NCI-H69 (cell line): ENCODE measurements at regions not wholly inside any gene's neighbourhood (a gene's known extent, or its start where the extent isn't known, plus 50 kb on each side); places are given as distances from the start of the nearest gene placed in this dataset.
"Not testable (repeated sequence)": the region's sequence is repeated elsewhere in the genome, so short reads cannot be mapped to it uniquely, and the experiment has no call there.

Experiments
- DNase-seq: peaks from one replicate; lab custom pipeline; 2025; lab: John Stamatoyannopoulos, UW

GRCh38 chr21:35748678-35749314, 311.5 kb downstream of the SETD4 start:
- DNase-seq: no peak

DNA sequence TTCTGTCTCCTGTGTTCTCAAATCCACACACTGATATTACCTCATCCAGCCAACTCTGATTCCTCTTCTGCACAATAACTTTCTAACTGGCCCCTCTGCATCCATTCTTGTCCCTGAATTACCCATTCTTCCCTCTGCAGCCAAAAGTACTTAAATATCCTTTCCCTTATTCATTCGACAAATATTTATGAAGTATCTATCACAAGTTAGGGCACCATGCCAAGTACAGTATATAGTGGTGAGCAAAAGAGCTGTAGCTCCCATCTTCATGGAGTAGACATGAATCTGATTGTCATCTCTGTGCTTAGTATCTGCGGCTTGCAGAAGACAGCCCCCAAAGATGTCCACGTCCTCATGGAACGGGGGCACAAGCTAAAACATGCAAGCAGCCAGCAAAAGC, 316.8 kb downstream of the SETD4 start:
- DNase-seq: no peak

DNA sequence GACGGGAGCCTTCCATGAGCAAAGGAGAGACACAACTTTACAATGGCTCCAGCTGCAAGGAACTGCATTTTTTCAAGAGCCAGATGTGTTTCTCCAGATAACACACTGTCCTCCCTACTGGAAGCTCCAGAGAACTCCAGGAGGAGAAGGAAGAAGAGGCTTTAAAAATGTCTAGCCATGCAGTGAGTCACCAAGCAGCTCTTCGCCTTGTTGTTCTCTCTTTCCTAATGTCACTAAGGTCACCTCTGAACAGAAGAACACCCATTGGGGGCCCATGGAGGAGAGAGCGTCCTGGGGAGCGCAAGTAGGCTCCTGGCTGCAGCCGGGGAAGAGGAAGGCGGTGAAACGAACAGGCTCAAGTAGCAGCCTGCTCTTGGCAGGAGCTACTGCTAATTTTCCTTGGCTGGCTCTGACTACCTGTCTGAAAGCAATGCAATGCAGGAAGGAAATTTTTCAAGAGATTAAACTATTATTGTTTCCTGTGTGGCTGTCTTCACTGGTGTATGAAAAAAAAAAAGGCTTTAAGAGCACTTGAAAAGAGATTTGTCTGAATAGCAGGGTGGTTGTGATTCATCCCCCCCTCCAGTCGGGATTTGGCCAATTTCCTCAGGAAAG, 321.9 kb downstream of the SETD4 start:
- DNase-seq: no peak

GRCh38 chr21:35737899-35738346, 322.4 kb downstream of the SETD4 start:
- DNase-seq: no peak

DNA sequence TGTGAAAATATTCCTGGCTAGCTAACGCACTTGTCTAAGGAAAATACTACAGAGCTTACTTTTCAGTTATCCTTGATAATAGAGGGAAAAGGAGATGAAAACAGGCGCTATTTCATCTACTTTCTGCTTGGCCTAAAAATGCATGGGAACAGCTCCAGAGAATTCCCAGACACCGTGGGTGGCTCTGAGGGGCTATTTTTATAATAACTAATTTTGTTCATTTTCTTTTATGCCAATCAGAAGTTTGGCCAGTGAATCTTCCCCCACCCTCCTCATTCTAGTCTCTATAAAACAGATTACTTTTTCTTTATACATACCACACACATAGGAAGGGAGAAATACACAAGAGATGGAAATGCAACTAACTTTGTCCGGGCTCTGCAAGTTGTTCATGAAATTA, 322.9 kb downstream of the SETD4 start:
- DNase-seq: no peak

GRCh38 chr21:35732788-35733187, 327.5 kb downstream of the SETD4 start:
- no peak for DNase-seq

DNA sequence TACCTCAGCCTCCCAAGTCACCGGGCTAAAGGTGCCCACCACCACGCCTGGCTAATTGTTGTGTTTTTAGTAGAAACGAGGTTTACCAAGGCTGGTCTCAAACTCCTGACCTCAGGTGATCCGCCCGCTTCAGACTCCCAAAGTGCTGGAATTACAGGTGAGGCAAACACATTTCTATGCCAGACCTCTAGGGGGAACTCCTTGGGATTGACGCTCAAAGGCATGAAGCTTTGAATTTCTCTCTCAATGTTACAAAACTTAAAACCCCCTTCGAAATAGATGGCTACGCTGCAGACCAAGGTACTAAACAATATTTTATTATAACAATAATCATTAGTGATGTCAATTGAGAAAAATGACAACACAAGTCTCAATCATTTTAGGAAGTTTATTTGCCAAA, 330.0 kb downstream of the SETD4 start:
- DNase-seq: no peak

- no peak for DNase-seq
These were observed 332.5 kb downstream of the SETD4 start for GRCh38 chr21:35727830-35728229.

DNA sequence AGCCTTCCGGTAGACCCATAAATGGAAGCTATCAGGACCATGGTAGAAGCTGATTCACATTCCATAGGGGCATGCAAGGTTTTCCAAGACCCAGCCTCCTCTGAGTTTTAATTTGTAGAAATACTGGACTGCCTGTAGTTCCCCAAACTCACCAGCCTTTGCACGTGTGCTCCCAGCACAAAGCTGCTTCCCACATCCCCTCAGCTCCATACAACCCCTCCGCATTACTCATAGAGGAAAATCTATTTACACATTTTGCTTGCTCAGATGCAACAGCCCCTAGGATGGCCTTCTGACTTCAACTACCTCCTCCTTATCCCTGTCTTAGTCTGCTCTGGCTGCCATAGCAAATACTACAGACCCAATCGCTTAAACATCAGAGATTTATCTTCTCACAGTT, 336.2 kb downstream of the SETD4 start:
- DNase-seq: no peak

DNA sequence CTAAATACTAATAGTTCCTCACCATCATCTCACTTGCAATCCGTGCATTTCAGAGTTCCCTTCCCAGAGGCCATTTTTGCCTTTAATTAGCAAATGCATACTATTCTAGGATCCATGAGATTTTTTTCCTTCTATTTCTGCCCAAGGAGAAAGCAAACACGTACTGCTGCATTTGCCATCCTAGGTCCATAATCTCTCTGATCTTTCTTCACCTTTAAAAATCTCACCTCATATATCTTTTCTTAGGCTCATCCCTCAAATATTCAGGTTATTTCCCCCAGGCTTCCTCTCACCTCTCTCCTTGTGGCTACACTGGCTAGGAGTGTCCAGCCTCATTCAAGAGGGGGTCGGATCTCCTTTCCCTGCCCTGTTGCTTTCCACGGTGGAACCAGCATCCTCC, 338.6 kb downstream of the SETD4 start:
- DNase-seq: no peak

DNA sequence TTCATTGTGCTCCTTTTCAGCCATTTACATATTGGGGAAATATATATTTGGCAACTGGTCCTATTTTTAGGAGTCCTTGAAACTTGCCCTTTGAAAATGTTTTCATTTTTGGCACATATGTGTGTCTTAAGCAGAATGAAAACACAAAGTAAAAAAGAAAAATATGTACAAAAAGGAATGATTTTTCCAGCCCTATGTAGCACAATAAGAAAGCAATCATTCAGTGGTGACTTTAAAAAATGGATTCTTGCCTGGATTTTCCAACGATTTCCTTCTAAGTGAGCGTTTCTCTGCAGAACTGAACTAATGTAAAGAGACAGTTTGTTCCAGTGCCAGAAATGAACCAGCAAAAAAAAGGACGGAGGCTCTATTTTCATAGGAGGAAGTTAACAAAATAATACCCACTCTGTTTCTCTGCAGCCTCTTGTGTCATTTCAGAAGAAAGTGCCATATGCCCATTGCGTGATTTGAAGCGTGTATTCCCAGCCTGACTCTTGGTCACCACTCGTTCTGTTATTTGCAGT, 340.1 kb downstream of the SETD4 start:
- DNase-seq: no peak

- DNase-seq: no peak
These were observed 341.2 kb downstream of the SETD4 start for GRCh38 chr21:35719080-35719479.

- no peak for DNase-seq
These were observed 343.3 kb downstream of the SETD4 start for GRCh38 chr21:35716876-35717565.

GRCh38 chr21:35713914-35714313, 346.4 kb downstream of the SETD4 start:
- DNase-seq: no peak

- no peak for DNase-seq
These were observed 348.7 kb downstream of the SETD4 start for GRCh38 chr21:35711661-35712060.

DNA sequence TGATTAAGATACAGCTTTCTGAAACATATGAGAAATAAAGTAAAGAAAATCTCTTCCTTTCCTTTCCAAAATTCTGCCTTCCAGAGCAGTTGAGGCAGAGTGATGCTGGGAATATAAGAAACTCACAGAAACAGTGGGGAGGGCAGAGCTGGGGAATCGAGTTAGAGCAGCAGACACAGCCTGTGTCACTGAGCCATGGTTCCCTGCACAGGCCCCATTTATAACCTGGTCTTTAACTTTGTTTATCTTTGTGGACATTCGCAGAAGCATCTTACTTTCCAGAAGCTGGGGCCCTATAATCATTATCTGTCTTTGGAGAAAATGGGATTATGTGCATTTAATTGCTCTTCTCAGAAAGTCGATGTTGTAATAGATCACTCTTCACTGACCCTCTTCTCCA, 349.1 kb downstream of the SETD4 start:
- DNase-seq: no peak

GRCh38 chr21:35709990-35710389, 350.3 kb downstream of the SETD4 start:
- not testable (repeated sequence) for DNase-seq

GRCh38 chr21:35705888-35706287, 354.4 kb downstream of the SETD4 start:
- no peak for DNase-seq

DNA sequence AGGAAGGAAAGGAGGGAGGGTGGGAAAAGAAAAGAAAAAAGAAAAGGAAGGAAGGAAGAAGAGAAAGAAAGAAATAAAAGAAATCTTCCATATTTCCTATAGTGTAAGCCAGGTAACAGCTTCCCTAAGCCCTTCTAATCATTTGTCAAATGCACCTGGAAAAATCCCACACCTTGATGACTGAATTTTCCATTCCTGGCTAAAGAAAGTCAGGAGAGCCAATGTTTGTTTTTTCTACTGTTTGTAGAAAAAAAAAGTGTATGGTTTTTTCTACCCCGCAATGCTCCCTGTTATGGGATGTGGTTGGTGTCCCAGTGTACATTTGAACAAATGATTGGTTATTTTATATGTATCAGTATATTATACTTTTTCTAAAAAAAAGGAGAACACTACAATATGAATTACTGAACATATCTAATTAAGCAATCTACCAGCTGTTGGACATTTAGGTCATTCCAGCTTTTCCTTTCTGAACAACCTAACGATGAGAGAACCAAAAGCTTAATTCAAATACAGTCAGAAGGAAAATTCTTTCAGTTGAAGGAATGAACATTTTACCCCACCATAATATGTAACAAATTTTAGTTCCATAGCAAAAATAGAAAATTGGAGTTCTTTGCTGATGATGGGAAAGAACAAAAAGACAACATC, 355.0 kb downstream of the SETD4 start:
- DNase-seq: no peak

- DNase-seq: no peak
These were observed 356.6 kb downstream of the SETD4 start for GRCh38 chr21:35703704-35704103.

GRCh38 chr21:35699361-35699760, 361.0 kb downstream of the SETD4 start:
- no peak for DNase-seq

DNA sequence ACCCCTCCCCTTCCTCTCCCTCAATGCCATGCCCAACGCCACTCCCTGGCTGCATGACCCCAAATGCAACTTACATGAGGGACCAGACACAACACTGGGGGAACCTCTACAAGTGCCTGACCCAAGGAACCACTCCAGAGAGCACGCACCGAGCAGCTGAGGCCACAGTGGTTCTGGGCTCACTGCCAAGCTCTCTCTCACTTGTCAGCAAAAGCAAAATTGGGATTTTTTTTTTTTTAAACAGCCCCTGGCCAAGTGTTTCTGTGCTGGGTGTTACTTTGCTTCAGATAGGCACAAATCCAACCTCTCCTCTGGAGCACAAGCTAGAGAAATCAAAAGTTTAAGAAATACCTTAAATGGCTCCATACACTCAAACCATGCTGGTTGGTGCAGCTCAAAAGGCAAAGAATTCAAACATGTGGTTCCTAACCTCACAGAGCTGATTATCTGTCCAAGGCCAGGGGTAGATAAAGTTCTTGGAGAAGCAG, 363.0 kb downstream of the SETD4 start:
- DNase-seq: peak; percentile 20

DNA sequence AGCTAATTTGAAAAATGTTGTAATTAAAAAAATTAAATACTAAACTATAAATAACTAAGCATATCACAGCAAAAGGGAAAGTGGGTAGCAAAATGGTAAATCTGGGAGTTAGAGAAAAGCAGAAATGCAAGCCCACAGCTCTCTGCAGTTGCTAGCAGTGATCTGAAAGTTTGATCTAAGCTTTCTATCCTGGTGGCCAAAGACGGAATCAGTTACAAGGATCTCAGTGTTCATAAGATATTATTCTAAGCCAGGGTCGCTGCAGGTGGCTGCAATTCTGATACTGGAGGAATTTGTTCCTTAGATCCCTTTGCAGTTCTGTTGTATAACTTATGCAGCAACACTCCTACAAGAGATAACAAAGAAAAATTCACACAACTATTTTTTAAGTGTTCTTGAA, 363.7 kb downstream of the SETD4 start:
- DNase-seq: no peak
